Stimulated activated CD8-positive, alpha-beta memory T cell treated with anti-CD3 and anti-CD28 coated beads, Interleukin-12 subunit alpha, Interleukin-12 subunit beta, amount 100 ng/mL, for 1 hour (primary cell): ENCODE measurements at regions not wholly inside any gene's neighbourhood (a gene's known extent, or its start where the extent isn't known, plus 50 kb on each side); places are given as distances from the start of the nearest gene placed in this dataset.
"Not testable (repeated sequence)": the region's sequence is repeated elsewhere in the genome, so short reads cannot be mapped to it uniquely, and the experiment has no call there.

Source experiments
- DNase-seq: peaks from one replicate; pipeline ENCODE4 v3.0.0-alpha.2; 2020; ENCODE audit warnings: low read depth

GRCh38 chr20:51923633-51924032, 121.3 kb upstream of the SALL4 start:
- no peak for DNase-seq

- DNase-seq = not testable (repeated sequence)
These were observed 120.5 kb upstream of the SALL4 start for GRCh38 chr20:51922812-51923211.

- DNase-seq = no peak
These were observed 116.2 kb upstream of the SALL4 start for GRCh38 chr20:51918561-51918960.

GRCh38 chr20:51917886-51918535, 115.7 kb upstream of the SALL4 start:
- no peak for DNase-seq

- DNase-seq = no peak
These were observed 113.9 kb upstream of the SALL4 start for GRCh38 chr20:51916244-51916643.

GRCh38 chr20:51914758-51915157, 112.4 kb upstream of the SALL4 start:
- DNase-seq = no peak

- no peak for DNase-seq
These were observed 108.2 kb upstream of the SALL4 start for GRCh38 chr20:51910321-51911050.

GRCh38 chr20:51906679-51907078, 104.4 kb upstream of the SALL4 start:
- DNase-seq = no peak

GRCh38 chr20:51906049-51906448, 103.7 kb upstream of the SALL4 start:
- DNase-seq = no peak

GRCh38 chr20:51902933-51903332, 100.6 kb upstream of the SALL4 start:
- DNase-seq = no peak

GRCh38 chr20:51900443-51900842, 98.1 kb upstream of the SALL4 start:
- no peak for DNase-seq

GRCh38 chr20:51899674-51900073, 97.4 kb upstream of the SALL4 start:
- no peak for DNase-seq

- DNase-seq = no peak
These were observed 96.5 kb upstream of the SALL4 start for GRCh38 chr20:51898788-51899187.

- no peak for DNase-seq
These were observed 92.3 kb upstream of the SALL4 start for GRCh38 chr20:51894619-51895018.

- DNase-seq = no peak
These were observed 91.9 kb upstream of the SALL4 start for GRCh38 chr20:51894201-51894600.

- no peak for DNase-seq
These were observed 91.4 kb upstream of the SALL4 start for GRCh38 chr20:51893723-51894122.

GRCh38 chr20:51890003-51890402, 87.7 kb upstream of the SALL4 start:
- no peak for DNase-seq

GRCh38 chr20:51889466-51889865, 87.1 kb upstream of the SALL4 start:
- no peak for DNase-seq

GRCh38 chr20:51888291-51888690, 86.0 kb upstream of the SALL4 start:
- DNase-seq = no peak

- no peak for DNase-seq
These were observed 84.7 kb upstream of the SALL4 start for GRCh38 chr20:51886891-51887608.

- no peak for DNase-seq
These were observed 84.0 kb upstream of the SALL4 start for GRCh38 chr20:51886341-51886740.

GRCh38 chr20:51884561-51884960, 82.2 kb upstream of the SALL4 start:
- no peak for DNase-seq

GRCh38 chr20:51880188-51880587, 77.9 kb upstream of the SALL4 start:
- no peak for DNase-seq
